CD8-positive, alpha-beta memory T cell (primary cell): ENCODE measurements at regions not wholly inside any gene's neighbourhood (a gene's known extent, or its start where the extent isn't known, plus 50 kb on each side); places are given as distances from the start of the nearest gene placed in this dataset.

Experiments used
- CTCF ChIA-PET: fragments of 350-600 bp; sonication (Branson Sonifier 250); formaldehyde crosslinking; loops from one replicate; lab custom pipeline; 2021; ENCODE audit warnings: antibody characterized with exemption; lab: Charles Lee
- POLR2A ChIA-PET: fragments of 350-600 bp; sonication (Branson Sonifier 250); formaldehyde crosslinking; loops from one replicate; lab custom pipeline; 2021; ENCODE audit warnings: antibody characterized with exemption; lab: Charles Lee
- DNase-seq, 5 donors: peaks; one replicate each; pipeline versions ENCODE4 v3.0.0 to v3.0.0-alpha.2; 2020 to 2022; ENCODE audit warnings: mixed read lengths in 1 of 5
- H3K27ac ChIP-seq: one replicate; pipeline ENCODE4 v1.7.0; 2013; ENCODE audit warnings: low read depth, mild to moderate bottlenecking, low read length, moderate library complexity
- H3K27me3 ChIP-seq: 2 replicates; pipeline ENCODE4 v1.7.0; 2013; ENCODE audit warnings: low read length, mild to moderate bottlenecking; ENCODE audit not compliant: insufficient read depth, poor library complexity, severe bottlenecking
- H3K36me3 ChIP-seq: 2 replicates; pipeline ENCODE4 v1.7.0; 2013; ENCODE audit warnings: mild to moderate bottlenecking, low read length, moderate library complexity; ENCODE audit not compliant: insufficient read depth
- H3K4me1 ChIP-seq: 2 replicates; pipeline ENCODE4 v1.7.0; 2013; ENCODE audit warnings: mild to moderate bottlenecking, low read length, moderate library complexity; ENCODE audit not compliant: insufficient read depth
- H3K4me3 ChIP-seq: 2 replicates; pipeline ENCODE4 v1.7.0; 2013; ENCODE audit warnings: mild to moderate bottlenecking, low read length
- H3K9me3 ChIP-seq: 2 replicates; pipeline ENCODE4 v1.7.0; 2013; ENCODE audit warnings: mild to moderate bottlenecking, low read length
- H3K27ac Mint-ChIP-seq, 8 donors: one replicate each; pipeline ENCODE4 v1.8.0; 2020 to 2021; ENCODE audit warnings: mixed read lengths in 8 of 8, mild to moderate bottlenecking in 6 of 8, inconsistent platforms in 3 of 8, moderate library complexity in 3 of 8
- H3K27me3 Mint-ChIP-seq, 2 donors: one replicate each; pipeline ENCODE4 v1.8.0; 2020 to 2021; ENCODE audit warnings: mixed read lengths in 2 of 2, mild to moderate bottlenecking in 1 of 2, moderate library complexity in 1 of 2
- H3K36me3 Mint-ChIP-seq, 3 donors: one replicate each; pipeline ENCODE4 v1.8.0; 2020 to 2021; ENCODE audit warnings: mixed read lengths in 3 of 3, inconsistent platforms in 1 of 3, mild to moderate bottlenecking in 1 of 3
- H3K4me1 Mint-ChIP-seq, 3 donors: one replicate each; pipeline ENCODE4 v1.8.0; 2020 to 2021; ENCODE audit warnings: mixed read lengths in 3 of 3, inconsistent platforms in 1 of 3, mild to moderate bottlenecking in 1 of 3
- H3K4me3 Mint-ChIP-seq, 7 donors: one replicate each; pipeline ENCODE4 v1.8.0; 2020 to 2021; ENCODE audit warnings: mixed read lengths in 7 of 7, mild to moderate bottlenecking in 6 of 7, moderate library complexity in 4 of 7, inconsistent platforms in 2 of 7
- H3K9me3 Mint-ChIP-seq, 5 donors: one replicate each; pipeline ENCODE4 v1.8.0; 2020 to 2022; ENCODE audit warnings: mixed read lengths in 5 of 5, mild to moderate bottlenecking in 3 of 5, moderate library complexity in 2 of 5, inconsistent platforms in 1 of 5

GRCh38 chr17:5809056-5809455 is 224.7 kb upstream of the NLRP1 start:
- Mint-ChIP-seq H3K9me3 (peaks cover 24 to 54% (median 34%) of the 10 kb centered on the region in 5 donors), H3K27ac (no peak overlapping the region), H3K36me3 (peaks cover 0 to 16% (median 0%) of the 10 kb centered on the region in 3 donors), H3K4me1 (no peaks in the 10 kb centered on the region), H3K4me3 (no peak overlapping the region), H3K27me3 (peaks cover 20 to 46% of the 10 kb centered on the region in 2 donors)
- H3K27ac ChIP-seq, result no peak overlapping the region
- no peaks in the 10 kb centered on the region for H3K4me1 ChIP-seq
- H3K9me3 ChIP-seq, result peaks cover 13% of the 10 kb centered on the region
- no peak for DNase-seq
- no peaks in the 10 kb centered on the region for H3K36me3 ChIP-seq
- H3K4me3 ChIP-seq, result no peak overlapping the region
- no peaks in the 10 kb centered on the region for H3K27me3 ChIP-seq
- POLR2A ChIA-PET, result no interaction called here
- CTCF ChIA-PET, result no interaction called here

DNA sequence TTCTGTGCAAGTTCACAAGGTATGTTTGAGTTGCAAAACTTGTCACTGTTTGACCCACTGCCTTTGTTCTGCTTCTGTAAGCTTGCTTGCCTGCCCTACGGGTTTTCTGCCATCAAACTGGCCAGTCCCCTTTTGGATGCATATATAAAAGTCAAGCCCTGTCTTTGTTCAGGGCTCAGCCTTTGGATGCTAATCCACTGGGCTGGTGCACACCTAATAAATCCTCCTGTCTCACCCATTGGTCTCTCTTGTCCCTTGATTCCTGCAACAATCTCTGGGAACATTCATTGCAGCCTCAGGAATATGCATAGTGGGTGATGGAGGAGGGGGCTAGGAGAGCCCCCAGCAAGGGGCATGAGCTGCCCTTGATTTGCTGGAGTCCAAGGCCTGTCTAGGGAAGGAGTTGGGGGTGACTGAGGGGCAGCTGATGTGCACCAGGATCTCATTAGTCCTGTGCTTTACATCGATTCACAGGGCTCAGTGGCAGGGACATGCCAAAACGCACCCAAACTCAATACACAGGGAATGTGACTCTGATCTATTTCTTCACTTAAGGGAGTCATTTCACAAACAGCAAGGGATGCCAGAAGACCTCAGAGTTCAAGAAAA is 225.4 kb upstream of the NLRP1 start:
- ChIA-PET CTCF (no interaction called here), POLR2A (no interaction called here)
- peaks cover 23 to 39% of the 10 kb centered on the region in 2 donors for H3K27me3 Mint-ChIP-seq
- peaks cover 24 to 54% (median 34%) of the 10 kb centered on the region in 5 donors for H3K9me3 Mint-ChIP-seq
- peaks cover 13% of the 10 kb centered on the region for H3K9me3 ChIP-seq
- peaks cover 0 to 16% (median 0%) of the 10 kb centered on the region in 3 donors for H3K36me3 Mint-ChIP-seq
- no peak overlapping the region for H3K27ac ChIP-seq
- H3K4me1 ChIP-seq, result no peaks in the 10 kb centered on the region
- H3K4me3 Mint-ChIP-seq, result no peak overlapping the region
- no peaks in the 10 kb centered on the region for H3K27me3 ChIP-seq
- no peak for DNase-seq
- H3K4me1 Mint-ChIP-seq, result no peaks in the 10 kb centered on the region
- no peaks in the 10 kb centered on the region for H3K36me3 ChIP-seq
- H3K27ac Mint-ChIP-seq, result no peak overlapping the region
- no peak overlapping the region for H3K4me3 ChIP-seq

DNA sequence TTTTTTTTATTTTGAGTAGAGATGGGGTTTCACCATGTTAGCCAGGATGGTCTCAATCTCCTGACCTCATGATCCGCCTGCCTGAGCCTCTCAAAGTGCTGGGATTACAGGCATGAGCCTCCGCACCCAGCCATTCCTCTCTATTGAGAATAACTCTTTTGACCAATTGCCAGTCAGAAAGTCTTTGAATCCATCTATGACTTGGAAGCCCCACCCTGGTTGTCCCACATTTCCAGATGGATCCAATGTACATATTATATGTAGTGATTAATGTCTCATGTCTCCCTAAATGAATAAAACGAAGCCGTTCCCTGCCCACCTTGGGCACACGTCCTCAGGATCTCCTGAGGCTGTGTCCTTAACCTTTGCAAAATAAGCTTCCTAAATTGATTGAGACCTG is 228.3 kb upstream of the NLRP1 start:
- no peaks in the 10 kb centered on the region for H3K36me3 ChIP-seq
- H3K9me3 ChIP-seq, result peaks cover 13% of the 10 kb centered on the region
- peaks cover 18 to 47% (median 34%) of the 10 kb centered on the region in 5 donors for H3K9me3 Mint-ChIP-seq
- no peak overlapping the region for H3K27ac Mint-ChIP-seq
- ChIA-PET POLR2A (no interaction called here), CTCF (no interaction called here)
- no peaks in the 10 kb centered on the region for H3K4me1 ChIP-seq
- peaks cover 0 to 16% (median 0%) of the 10 kb centered on the region in 3 donors for H3K36me3 Mint-ChIP-seq
- DNase-seq, result no peak
- no peaks in the 10 kb centered on the region for H3K4me1 Mint-ChIP-seq
- no peaks in the 10 kb centered on the region for H3K27me3 ChIP-seq
- H3K27ac ChIP-seq, result no peak overlapping the region
- H3K4me3 Mint-ChIP-seq, result no peak overlapping the region
- peaks cover 24 to 36% of the 10 kb centered on the region in 2 donors for H3K27me3 Mint-ChIP-seq
- no peak overlapping the region for H3K4me3 ChIP-seq

GRCh38 chr17:5813357-5813756 is 229.0 kb upstream of the NLRP1 start:
- H3K4me3 ChIP-seq, result no peak overlapping the region
- no peak overlapping the region for H3K4me3 Mint-ChIP-seq
- H3K27me3 ChIP-seq, result no peaks in the 10 kb centered on the region
- ChIA-PET POLR2A (no interaction called here), CTCF (no interaction called here)
- peaks cover 18 to 42% (median 29%) of the 10 kb centered on the region in 5 donors for H3K9me3 Mint-ChIP-seq
- no peaks in the 10 kb centered on the region for H3K4me1 ChIP-seq
- H3K27me3 Mint-ChIP-seq, result peaks cover 21 to 40% of the 10 kb centered on the region in 2 donors
- peaks cover 0 to 16% (median 0%) of the 10 kb centered on the region in 3 donors for H3K36me3 Mint-ChIP-seq
- peaks cover 13% of the 10 kb centered on the region for H3K9me3 ChIP-seq
- no peaks in the 10 kb centered on the region for H3K36me3 ChIP-seq
- H3K27ac Mint-ChIP-seq, result no peak overlapping the region
- H3K27ac ChIP-seq, result no peak overlapping the region
- no peak for DNase-seq
- no peaks in the 10 kb centered on the region for H3K4me1 Mint-ChIP-seq

DNA sequence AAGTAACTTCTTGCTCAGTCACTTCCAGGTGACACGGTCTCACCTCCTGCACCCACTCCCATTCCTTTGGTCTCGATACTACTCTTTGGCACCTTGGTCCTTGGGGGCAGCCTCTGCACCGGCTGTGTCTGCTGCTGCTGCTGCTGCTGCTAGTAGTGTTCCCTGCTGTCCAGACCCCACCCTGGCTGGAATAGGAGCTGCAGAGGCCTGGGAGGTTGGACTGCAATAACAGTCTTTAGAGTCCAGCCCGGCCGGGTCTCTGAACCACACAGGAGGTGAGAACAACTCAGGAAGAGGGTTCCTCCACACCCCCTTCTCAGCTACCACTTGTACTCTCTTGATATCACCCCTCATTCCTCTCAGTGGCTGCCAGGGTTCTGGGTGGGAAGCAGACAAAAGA is 231.1 kb upstream of the NLRP1 start:
- no peak overlapping the region for H3K4me3 ChIP-seq
- Mint-ChIP-seq H3K27ac (no peak overlapping the region), H3K27me3 (peaks cover 16 to 53% of the 10 kb centered on the region in 2 donors), H3K4me1 (no peaks in the 10 kb centered on the region), H3K36me3 (peaks cover 0 to 16% (median 0%) of the 10 kb centered on the region in 3 donors), H3K9me3 (peaks cover 16 to 27% (median 21%) of the 10 kb centered on the region in 5 donors), H3K4me3 (no peak overlapping the region)
- CTCF ChIA-PET, result no interaction called here
- no peaks in the 10 kb centered on the region for H3K27me3 ChIP-seq
- no peaks in the 10 kb centered on the region for H3K4me1 ChIP-seq
- H3K9me3 ChIP-seq, result no peaks in the 10 kb centered on the region
- POLR2A ChIA-PET, result no interaction called here
- DNase-seq, result no peak
- no peaks in the 10 kb centered on the region for H3K36me3 ChIP-seq
- no peak overlapping the region for H3K27ac ChIP-seq

DNA sequence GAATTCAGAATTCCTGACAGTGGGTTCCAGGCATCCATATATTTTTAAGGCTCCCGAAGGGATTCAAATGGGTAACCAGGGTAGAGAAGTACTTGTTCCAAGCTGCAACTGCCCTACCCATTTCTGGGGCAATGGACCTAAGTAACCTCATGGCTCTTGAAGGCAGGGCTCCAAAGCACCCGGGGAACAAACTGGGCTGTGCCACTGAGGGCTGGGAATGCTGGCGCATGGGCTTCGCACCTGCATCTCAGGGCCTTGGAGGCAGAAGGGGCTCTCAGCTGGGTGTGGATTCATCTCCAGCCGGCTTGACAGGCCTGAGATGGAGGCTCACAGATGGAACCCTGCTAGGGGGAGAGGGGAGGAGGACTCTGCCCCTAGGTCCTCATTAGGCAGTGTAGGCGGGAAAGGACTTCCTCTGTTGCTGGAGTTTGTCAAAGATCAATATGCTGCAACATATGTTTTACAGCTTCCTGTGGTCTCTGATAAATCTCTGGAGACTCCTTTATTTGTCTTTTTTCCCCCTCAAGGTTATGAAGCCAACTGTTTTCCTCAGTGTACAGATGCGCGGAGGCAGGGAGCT is 232.3 kb upstream of the NLRP1 start:
- no peak overlapping the region for H3K4me3 ChIP-seq
- peaks cover 0 to 10% (median 0%) of the 10 kb centered on the region in 3 donors for H3K36me3 Mint-ChIP-seq
- no peaks in the 10 kb centered on the region for H3K27me3 ChIP-seq
- H3K9me3 ChIP-seq, result no peaks in the 10 kb centered on the region
- H3K36me3 ChIP-seq, result no peaks in the 10 kb centered on the region
- H3K4me1 ChIP-seq, result no peaks in the 10 kb centered on the region
- H3K4me1 Mint-ChIP-seq, result no peaks in the 10 kb centered on the region
- no peak overlapping the region for H3K4me3 Mint-ChIP-seq
- peaks cover 7 to 15% (median 11%) of the 10 kb centered on the region in 5 donors for H3K9me3 Mint-ChIP-seq
- CTCF ChIA-PET, result no interaction called here
- H3K27ac Mint-ChIP-seq, result no peak overlapping the region
- POLR2A ChIA-PET, result no interaction called here
- DNase-seq, result no peak
- H3K27ac ChIP-seq, result no peak overlapping the region
- H3K27me3 Mint-ChIP-seq, result peaks cover 24 to 57% of the 10 kb centered on the region in 2 donors

GRCh38 chr17:5817475-5818395 is 233.4 kb upstream of the NLRP1 start:
- H3K4me3 Mint-ChIP-seq, result no peak overlapping the region
- peaks cover 21 to 61% of the 10 kb centered on the region in 2 donors for H3K27me3 Mint-ChIP-seq
- H3K9me3 Mint-ChIP-seq, result peaks cover 3 to 6% (median 4%) of the 10 kb centered on the region in 5 donors
- Histone ChIP-seq H3K27ac (no peak overlapping the region), H3K36me3 (no peaks in the 10 kb centered on the region), H3K4me1 (no peaks in the 10 kb centered on the region), H3K27me3 (no peaks in the 10 kb centered on the region), H3K9me3 (no peaks in the 10 kb centered on the region), H3K4me3 (no peak overlapping the region)
- POLR2A ChIA-PET, result no interaction called here
- no peak overlapping the region for H3K27ac Mint-ChIP-seq
- CTCF ChIA-PET, result no interaction called here
- H3K36me3 Mint-ChIP-seq, result peaks cover 0 to 6% (median 0%) of the 10 kb centered on the region in 3 donors
- H3K4me1 Mint-ChIP-seq, result no peaks in the 10 kb centered on the region
- no peak for DNase-seq

DNA sequence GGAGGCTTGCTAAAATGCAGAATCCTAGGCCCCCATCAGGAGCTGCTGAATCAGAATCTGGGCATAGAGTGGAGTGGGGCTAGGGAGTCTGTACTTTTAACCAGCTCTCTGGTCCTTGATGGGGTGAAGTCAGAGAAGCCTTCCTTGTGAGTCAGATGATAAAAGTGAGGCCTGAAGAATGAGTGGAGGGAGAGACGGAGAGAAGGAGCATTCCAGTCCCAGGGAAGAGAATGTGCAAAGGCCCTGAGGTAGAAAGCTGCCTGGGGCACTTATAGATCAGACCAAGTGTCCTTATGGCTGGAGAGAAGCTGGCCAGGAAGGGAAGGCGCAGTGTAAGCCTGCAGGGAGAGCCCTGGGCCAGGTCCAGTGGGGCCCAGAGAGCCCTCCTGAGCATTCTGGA is 235.1 kb upstream of the NLRP1 start:
- H3K27ac ChIP-seq, result no peak overlapping the region
- no peak overlapping the region for H3K4me3 Mint-ChIP-seq
- CTCF ChIA-PET, result no interaction called here
- no peak overlapping the region for H3K27ac Mint-ChIP-seq
- H3K9me3 ChIP-seq, result no peaks in the 10 kb centered on the region
- no peak overlapping the region for H3K4me3 ChIP-seq
- H3K4me1 ChIP-seq, result no peaks in the 10 kb centered on the region
- H3K36me3 Mint-ChIP-seq, result no peaks in the 10 kb centered on the region
- no peaks in the 10 kb centered on the region for H3K4me1 Mint-ChIP-seq
- POLR2A ChIA-PET, result no interaction called here
- H3K27me3 Mint-ChIP-seq, result peaks cover 22 to 55% of the 10 kb centered on the region in 2 donors
- no peaks in the 10 kb centered on the region for H3K36me3 ChIP-seq
- DNase-seq, result no peak
- no peaks in the 10 kb centered on the region for H3K27me3 ChIP-seq
- peaks cover 0 to 3% (median 0%) of the 10 kb centered on the region in 5 donors for H3K9me3 Mint-ChIP-seq
